ENCODE measurements at regions not wholly inside any gene's neighbourhood (a gene's known extent, or its start where the extent isn't known, plus 50 kb on each side); places are given as distances from the start of the nearest gene placed in this dataset.

GRCh38 chr13:73479351-73479750, 420.5 kb downstream of the KLF5 start:
- TF ChIP-seq CTCF (IDR thresholded peaks at IDR 0.05) = no peak
- no peak for TF ChIP-seq POLR2A (IDR thresholded peaks at IDR 0.05)
- no peak for TF ChIP-seq EP300 (IDR thresholded peaks at IDR 0.05)

All from ovary (tissue), 3 donors.